LNCAP (cell line): ENCODE measurements at regions not wholly inside any gene's neighbourhood (a gene's known extent, or its start where the extent isn't known, plus 50 kb on each side); places are given as distances from the start of the nearest gene placed in this dataset.

Experiments used
- TF ChIP-seq, protein P1 (sequence below): fragments of 450-650 bp; IDR thresholded peaks from 2 replicates; pipeline ENCODE4 v1.5.1; 2017; ENCODE audit warnings: mild to moderate bottlenecking

DNA sequence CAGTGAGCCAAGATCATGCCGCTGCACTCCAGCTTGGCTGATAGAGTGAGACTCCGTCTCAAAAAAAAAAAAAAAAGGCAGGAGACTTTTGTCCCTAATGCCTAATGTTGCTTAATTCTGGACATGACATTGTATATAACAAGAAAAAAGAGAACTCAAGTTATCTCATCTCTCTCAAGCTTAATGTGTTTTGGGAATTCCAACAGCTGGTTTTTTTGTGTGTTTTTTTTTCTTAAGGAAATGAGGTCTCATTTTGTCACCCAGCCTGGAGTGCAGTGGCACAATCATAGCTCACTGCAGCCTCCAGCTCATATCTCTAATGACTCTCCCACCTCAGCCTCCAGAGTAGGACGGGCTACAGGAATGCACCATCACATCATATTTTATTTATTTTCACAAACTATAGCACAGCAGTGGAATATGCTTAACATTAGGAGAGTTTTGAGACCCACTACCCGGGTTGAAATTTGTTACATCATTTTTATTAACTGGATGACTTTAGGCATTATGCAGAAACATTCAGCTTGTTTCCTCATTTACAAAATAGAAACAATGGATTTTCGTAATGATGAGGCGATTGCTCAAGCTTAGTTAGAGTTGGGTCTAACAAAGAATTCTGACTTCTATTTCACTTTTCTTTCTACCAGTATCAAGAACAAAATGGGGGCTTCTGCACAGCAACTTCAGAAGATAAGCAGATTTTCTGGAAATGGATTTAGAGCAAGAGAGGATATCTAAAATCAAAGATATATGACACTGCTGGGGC, 104.1 kb upstream of the BTN3A2 start:
- TF ChIP-seq, protein P1, sequence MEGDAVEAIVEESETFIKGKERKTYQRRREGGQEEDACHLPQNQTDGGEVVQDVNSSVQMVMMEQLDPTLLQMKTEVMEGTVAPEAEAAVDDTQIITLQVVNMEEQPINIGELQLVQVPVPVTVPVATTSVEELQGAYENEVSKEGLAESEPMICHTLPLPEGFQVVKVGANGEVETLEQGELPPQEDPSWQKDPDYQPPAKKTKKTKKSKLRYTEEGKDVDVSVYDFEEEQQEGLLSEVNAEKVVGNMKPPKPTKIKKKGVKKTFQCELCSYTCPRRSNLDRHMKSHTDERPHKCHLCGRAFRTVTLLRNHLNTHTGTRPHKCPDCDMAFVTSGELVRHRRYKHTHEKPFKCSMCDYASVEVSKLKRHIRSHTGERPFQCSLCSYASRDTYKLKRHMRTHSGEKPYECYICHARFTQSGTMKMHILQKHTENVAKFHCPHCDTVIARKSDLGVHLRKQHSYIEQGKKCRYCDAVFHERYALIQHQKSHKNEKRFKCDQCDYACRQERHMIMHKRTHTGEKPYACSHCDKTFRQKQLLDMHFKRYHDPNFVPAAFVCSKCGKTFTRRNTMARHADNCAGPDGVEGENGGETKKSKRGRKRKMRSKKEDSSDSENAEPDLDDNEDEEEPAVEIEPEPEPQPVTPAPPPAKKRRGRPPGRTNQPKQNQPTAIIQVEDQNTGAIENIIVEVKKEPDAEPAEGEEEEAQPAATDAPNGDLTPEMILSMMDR = no peak

DNA sequence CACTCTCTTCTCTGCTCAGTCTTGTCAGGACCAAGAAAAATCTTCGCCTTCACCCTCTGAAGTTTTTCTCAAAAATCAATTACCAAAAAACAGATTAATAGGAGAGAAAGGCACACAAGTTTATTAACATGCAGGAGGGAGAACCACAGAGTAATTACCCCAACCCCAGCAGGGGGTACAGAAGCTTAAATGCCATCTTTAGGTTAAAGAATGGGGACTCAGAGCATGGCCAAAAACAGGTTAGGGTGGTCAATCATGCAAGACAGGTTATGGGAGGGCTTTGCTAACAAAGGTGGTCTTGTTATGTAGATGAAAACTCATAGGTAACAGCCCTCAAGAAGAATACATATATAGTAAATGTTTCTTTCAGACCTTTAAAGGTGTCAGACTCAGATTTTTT, 100.5 kb upstream of the BTN3A2 start:
- TF ChIP-seq, protein P1 = no peak

DNA sequence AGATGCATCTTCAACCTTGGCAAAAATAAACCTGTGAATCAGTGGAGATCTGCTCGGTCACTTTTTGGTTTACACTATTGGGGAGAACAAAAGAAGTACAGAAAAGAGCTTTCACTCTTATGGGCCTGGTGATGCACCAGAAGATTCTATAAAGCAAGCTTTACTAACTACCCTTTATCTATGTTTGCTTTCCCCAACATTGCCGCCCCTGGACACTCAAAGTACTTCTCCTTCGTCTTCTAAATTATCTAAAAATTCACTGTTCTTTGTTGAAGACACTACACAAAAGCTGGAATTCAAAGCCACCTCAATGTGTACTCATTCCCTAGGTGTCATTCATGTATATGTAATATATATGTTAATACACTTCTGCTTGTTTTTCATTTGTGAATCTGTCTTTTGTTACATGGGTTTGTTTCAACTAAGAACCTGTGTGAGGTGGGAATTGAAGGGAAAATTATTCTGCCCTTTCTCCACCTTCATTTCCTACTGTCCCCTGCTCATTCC, 97.9 kb upstream of the BTN3A2 start:
- TF ChIP-seq, protein P1 = no peak

DNA sequence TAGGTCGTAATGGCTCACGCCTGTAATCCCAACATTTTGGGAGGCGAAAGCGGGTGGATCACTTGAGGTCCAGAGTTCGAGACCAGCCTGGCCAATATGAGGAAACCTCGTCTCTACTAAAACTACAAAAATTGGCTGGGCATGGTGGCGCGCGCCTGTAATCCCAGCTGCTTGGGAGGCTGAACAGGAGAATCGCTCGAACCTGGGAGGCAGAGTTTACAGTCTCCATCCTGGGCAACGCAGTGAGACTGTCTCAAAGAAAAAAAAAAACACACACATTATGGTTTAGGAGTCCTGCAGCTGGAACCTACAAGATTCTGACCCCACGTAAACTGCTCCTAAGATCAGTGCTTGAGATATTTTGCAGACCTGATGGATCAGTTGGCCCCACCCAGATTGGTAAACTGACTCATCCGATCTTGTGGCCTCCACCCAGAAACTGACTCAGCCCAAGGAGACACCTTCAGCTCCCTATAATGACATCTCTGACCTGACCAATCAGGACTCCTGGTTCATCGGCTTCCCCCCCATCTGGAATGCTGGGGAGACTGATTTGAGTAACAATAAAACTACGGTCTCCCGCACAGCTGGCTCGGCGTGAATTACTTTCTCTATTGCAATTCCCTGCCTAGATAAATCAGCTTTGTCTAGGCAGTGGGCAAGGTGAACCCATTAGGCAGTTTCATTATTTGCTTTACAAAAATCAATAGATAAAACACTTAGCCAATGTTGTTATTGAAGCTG, 96.2 kb upstream of the BTN3A2 start:
- TF ChIP-seq, protein P1 = no peak

DNA sequence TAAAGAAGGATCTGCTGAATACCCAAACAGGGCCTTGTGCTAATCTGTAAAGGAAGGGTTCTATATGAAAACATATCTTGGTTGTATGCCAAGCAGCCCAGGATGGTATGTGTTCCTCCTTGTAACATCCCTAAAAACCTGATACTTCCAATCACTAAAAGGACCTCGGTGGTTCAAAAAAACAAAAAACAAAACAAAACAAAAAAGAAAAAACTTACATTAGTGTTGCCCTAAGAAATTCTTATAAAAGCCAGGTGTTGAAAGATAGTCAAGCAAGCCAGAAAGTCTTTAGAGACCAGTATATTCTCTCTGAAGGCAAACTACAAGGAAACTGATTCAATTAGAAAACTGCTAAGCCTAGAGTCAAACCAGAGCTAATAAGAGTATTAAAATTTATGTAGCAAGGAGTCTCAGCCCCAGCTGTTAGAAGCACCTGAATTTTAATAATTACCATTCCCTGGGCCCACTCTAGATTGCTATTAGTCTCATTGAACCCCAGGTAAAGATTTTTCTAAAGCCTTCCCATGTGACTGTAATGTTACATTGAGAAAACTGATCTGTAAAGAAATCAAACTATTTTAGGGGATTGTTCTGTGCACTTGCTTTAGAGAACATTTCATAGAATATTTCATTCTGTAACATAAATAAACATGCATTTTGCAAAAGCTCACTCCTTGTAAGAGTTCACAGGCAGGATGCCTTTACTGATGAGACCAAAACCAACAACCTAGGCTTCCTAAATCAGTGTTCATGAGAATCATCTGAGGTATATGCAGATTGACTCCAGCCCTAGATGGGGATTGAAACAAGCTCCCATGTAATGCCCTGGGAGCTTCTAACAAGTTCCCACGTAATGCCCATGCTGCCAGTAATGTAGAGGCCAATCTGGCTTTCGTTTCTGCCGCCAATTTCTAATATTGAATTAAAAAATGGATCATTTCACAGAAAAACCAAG, 95.2 kb upstream of the BTN3A2 start:
- TF ChIP-seq, protein P1 = no peak

DNA sequence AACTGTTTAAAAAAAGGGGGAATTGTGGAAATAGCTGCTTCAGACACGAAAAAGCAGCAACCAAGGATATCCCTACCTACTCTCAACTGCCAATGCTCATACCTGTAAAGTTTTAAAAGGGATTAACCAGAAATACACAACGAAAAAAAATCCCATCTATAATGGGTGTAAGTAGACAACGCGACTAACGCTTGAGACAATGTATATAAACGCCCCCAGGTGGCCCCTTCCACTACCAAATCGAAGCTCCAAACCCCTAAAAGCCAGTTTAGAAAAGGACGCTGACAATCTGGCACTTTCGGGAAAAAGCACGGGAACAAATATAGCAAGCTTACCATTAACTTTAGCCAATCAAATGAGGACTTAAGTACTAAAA, 94.5 kb upstream of the BTN3A2 start:
- TF ChIP-seq, protein P1 = no peak
